NCI-H510A treated with DMSO at 0.1 percent for 48 hours (cell line): ENCODE measurements at regions not wholly inside any gene's neighbourhood (a gene's known extent, or its start where the extent isn't known, plus 50 kb on each side); places are given as distances from the start of the nearest gene placed in this dataset.
A peak's percentile ranks its signal among the peaks of the same experiment; 100 is the strongest.
"Not testable (repeated sequence)": the region's sequence is repeated elsewhere in the genome, so short reads cannot be mapped to it uniquely, and the experiment has no call there.

Experiments
- DNase-seq: peaks from one replicate; lab custom pipeline; 2025; lab: John Stamatoyannopoulos, UW

DNA sequence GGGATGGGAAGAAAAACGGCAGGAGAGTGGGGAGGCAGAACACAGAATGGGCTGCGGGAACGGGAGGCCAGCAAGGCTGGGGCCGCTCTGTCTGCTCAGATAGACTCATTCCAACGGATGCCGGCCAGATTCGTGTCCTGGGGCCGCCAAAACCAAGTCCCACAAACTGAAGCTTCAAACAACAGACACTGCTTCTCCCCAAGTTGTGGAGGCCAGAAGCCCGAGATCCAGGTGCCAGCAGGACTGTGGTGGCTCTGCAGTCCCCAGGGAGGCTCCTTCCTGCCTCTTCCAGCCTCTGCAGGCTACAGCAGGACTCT, 100.6 kb downstream of the ADRA2C start:
- no peak for DNase-seq

DNA sequence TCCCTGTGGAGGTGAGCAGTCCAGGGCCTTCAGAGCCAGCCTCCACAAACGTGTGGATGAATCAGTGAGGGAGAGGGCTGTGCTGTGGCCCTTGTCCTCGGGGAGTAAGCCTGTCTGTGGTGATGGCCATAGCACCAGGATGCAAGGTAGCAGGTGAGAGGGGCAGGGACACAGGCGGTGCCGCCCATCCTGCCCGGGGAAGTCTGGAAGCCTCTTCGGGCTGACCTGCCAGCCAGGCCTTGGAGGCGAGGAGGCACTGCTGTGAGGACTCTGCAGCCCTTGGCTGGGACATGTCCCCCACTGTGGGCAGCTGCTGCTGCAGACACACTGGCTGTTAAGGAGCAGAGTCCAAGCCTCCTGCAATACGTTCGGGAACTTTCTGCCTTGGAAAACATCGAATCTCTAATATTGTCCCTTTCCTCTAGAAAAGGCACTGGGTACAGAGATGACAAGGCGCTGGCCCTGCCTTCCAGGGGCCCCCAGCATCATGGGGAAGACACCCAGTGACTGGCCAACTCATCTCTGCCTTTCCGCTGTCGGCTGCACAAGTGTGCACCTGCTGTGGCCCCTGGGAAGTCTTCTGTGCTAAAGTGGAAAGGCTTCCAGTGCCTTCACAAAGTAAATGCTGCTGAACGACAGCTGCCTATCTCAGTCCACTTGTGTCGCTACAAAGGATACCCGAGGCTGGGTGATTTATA, 101.4 kb downstream of the ADRA2C start:
- no peak for DNase-seq

DNA sequence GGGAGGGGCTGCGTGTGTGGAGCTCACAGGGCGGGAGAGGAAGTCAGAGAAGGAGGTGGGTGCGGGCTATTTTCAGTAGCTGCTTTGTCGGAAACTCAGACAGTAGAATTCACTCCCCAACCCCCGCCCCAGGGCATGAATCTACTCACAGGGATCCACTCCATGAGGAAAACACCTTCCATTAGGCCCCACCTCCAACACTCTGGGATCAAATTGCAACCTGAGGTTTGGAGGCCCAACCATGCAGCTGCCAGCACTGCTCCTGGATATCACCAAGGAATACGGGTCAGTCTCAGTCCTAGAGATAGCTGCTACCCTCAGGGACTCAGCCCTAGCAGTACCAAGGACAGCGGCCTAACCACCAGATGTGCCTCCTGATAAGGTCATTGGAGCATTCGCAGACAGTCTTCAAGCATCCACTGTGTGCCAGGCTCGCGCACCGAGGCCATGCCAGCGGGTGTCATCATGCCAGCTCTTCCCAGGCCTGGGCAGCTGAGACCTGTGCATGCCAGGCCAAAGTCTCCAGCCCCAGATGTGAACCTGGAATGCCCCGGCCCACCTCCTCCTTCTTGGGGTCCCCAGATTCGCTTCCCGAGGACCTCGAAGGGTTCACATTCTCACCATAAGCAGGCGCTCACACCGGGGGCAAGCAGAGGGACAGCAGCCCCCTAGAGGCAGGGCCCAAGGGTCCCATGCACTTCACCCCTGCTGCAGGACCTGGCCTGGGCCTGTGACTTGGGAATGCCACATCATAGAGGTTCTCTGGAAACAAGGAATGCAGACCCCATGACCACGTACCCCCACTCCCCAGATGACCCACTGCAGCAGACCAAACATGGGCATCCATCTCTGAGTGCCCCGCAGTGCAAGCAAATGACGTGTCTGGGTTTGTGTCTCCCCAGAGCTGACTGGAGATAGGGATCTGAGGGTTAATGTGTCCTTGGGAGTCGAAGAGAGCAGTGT, 102.3 kb downstream of the ADRA2C start:
- DNase-seq, result no peak

DNA sequence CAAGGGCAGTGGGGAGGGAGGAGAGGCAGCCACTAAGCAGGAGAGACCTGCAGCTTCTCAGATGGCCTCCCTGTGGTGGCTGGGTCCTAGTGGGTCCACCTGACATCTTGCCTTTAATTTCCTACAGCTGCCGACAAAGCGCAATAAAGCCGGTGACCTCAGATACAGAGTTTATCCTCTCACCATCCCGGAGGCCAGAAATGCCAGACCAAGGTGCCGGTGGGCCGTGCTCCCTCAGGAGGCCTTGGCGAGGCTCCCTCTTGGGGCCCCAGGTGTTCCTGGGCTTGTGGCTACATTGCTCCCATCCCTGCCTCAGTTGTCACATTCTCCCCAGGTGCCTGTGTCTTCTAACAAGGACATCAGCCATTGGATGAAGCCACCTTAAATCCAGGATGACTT, 103.0 kb downstream of the ADRA2C start:
- no peak for DNase-seq

DNA sequence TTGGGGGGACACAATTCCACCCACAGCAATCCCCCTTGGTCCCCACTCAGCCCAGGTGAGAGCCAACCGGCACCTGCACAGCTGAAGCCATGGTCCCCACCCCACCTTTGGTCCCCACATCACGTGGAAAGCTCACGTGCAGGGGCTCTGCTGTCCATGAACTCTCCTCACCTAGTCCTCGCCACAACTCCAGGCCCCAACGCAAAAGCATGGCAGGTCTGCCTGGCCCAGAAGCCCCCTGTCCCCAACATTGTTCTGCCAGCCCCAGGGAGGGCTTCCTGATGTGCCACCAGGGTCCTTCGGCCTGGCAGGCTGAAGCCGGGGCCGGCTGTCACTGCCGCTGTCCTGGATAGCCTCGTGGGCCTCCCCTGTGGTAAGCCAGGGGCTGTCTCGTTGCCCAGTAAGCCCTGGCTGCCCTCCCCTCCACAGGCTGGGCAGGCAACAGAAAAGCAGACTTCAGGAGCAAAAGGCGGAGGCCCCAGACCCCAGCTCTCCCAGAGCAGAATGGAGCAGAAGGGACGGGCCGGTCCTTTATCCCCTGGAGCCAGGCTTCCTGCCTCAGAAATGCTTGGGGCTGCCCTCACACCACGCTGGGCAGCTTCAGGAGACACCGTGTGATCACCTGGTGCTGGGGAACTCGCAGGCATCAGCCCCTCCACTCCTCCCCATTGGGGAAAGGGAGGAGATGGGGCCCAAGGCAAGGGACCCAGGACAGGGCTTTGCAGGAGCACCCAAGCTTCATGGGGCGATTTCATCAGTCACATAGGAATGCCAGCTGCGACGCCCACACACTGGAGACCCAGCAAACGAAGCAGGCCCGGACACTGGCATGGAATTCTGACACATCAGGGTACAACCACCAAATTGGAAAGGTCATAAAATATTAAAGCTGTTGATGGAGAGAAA, 103.7 kb downstream of the ADRA2C start:
- no peak for DNase-seq

DNA sequence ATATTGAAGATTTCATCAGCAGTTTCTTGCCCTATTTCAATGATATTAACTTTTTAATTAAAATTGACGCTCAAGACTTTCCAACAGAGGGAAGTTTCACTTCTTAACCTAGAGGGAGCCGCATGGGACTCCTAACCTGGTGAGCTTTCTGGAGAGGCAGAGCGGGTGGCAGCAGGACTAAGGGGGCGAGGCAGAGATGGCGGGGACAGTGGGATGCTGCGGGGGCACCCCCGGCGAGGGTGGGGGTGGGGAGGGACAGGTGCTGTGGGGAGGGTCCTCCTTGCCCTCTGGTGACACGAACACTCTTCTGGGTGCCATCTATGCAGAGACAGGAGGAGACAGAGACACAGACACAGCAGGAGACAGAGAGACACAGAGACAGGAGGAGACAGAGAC, 104.4 kb downstream of the ADRA2C start:
- no peak for DNase-seq

DNA sequence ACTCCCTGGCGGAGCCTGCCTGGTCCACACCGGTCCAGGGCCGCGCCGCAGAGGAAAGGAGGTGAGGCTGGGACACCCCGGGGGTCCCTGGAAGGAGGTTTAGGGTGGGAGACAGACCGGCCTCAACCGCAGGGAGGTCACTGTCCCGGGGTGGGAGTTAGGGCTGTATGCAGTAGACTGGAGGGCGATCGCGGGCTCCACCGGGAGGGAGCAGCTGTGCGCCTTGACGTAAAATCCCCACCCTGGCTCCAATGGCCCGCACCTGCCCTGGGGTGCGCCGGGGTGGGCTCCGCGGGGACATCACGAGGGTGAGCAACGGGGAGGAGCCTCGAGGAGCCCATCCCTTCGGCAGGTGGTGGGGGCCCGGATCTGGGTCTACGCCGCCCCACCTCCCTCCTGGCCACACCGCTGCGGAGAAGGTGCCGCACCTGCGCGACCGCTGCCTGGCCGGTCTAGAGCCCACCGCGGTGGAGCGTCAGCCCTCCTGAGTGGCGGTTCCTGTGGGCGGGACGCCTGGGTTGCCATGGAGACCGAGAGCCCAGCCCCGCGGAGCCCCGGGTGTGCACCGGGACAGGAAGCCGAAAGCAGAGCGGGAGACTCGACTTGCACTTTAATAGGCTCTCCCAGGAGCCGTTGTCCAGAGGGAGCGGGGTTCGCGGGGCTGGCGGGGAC, 105.1 kb downstream of the ADRA2C start:
- DNase-seq, result no peak

DNA sequence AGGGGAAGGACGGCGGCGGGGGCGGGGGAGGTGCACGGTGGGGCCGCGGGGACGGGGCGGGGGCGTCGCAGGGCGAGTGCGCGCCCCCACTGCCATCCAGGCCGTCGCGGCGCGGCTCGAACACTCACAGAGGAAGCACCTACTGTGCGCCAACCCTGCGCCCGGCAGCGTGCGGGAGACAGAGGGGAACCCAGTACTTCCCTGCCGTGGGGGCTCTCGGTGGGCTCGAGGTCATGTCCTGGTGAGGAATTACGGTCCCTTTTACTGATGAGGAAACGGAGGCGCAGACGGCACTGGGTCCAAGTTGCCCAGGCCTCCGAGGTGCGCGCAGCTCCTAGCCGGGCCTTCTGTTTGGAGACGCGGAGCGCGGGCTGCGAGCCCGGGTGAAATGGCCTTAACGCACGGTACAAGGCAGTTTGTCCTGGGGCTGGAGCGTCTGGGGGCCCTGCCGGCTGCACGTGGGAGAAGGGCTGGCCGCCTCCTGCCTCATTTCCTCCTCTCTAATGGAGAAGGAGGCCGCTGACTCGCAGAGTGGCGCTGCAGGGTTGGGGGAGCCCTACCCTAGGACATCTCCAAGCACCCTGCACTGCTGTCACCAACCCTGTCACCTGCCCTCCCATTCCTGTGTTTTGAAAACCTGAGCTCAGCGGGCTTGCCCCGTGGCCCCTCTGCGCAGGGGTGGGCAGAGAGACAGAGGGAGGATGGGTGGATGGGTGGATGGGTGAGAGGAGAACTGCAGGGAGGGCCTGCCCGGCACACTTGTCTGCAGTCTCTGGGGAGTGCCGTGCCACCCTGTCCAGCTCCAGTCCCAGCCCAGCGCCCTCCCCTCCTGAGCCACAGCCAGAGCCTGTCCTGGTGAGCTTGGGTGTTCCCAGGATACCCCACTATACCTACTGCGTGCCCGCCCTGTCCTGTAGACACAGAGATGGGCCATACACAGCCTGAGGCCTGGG, 106.0 kb downstream of the ADRA2C start:
- no peak for DNase-seq

DNA sequence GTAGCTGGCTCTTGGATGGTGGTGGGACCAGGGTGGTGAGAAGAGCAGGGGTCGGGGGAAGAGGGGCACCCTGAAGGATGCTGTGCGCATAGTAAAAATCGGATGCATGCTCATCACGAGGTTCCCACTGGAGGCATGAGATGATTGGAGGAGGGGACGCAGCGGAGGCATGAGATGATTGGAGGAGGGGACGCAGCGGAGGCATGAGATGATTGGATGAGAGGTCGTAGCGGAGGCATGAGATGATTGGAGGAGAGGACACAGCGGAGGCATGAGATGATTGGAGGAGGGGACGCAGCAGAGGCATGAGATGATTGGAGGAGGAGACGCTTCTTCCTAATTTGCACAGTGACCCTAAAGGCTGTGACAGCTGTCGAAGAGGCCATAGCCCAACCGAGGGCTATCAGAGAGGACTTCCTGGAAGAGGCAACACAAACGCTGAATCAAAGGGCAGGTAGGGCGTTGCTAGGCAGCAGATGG, 106.7 kb downstream of the ADRA2C start:
- no peak for DNase-seq

DNA sequence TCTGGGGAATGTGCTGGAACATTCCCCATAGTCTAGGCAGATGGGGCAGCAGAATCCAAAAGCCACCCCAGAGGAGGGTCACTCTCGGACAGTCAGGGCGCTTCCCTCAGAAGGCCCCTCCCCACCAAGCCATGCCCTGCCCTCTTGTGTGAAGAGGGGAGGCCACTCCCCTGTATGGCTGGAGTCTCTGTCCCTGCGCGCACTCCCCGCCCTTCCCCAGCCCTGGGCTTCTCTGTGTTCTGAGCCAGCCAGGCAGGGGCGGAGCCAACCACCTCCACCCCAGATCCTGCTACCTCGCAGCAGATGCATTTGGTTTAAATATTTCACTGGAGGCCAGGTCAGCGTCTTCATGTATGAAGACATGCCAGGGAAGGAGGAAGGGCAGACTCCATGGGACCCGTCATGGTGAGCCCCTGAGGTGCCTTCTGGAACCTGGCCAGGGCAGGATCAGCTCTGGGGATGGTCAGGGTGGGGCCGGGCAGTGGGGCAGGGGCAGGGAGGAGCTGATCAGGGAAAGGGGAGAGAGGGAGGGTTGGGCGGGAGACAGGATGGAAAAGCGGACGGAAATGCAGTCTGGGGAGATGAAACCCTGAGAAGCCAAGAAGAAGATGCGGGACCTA, 107.3 kb downstream of the ADRA2C start:
- DNase-seq, result peak; percentile 21

DNA sequence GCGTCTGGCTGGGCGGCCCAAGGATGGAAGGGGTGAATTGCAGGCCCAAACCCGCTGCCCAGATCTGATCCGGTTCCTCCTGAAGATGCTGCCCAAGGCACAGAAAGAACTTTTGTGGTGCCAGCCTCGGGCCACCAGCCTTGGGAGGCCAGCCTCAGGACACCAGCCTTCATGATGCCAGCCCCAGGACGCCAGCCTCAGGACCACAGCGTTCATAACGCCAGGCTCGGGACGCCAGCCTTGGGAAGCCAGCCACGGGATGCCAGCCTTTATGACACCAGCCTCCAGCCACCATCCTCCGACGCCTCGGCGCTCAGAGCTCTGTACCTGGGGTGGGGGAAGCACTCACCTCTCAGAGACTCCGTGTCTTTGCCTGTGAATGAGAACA, 107.8 kb downstream of the ADRA2C start:
- DNase-seq, result no peak

DNA sequence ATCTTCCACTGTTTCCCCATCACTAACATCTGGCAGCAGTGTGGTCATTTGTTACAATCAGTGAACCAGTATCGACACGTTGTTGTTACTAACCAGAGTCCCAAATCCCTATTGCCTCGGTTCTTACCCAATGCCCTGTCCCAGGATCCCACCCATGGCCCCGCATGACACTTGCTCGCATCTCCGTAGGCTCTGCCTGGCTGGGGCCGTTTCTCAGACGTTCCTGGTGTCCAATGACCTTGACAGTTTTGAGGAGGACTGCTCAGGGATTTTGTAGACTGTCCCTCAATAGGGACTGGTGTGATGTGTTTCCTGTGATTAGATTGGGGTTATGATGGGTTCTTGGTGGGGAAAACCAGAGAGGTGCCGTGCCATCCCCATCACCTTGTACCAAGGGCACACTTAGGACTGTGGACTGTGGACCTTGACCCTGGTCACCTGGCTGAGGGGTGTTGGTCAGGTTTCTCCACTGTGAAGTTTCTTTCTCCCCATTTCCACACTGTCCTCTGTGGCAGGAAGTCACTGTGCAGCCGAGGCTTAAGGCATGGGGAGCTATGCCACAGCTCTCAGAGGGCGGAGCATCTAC, 108.4 kb downstream of the ADRA2C start:
- DNase-seq, result no peak

DNA sequence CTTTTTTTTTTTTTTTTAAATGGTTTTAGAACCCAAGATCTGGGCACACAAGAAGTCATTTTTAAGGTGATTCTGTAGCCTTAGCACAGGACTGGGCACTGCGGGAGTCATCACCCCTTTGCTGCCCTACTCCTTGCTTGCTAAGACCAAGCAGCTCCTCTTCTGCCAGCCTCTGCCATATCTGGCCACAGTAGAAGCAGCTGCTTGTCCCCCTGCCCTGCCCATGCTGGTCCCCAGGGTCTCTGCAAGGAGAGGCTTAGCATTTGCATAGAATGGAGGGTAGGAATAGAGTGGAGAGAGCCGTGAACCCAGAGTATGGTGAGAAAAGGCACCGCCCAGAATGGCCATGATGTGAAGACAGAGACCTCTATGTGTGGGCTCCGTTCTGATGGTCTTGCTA, 109.3 kb downstream of the ADRA2C start:
- no peak for DNase-seq

DNA sequence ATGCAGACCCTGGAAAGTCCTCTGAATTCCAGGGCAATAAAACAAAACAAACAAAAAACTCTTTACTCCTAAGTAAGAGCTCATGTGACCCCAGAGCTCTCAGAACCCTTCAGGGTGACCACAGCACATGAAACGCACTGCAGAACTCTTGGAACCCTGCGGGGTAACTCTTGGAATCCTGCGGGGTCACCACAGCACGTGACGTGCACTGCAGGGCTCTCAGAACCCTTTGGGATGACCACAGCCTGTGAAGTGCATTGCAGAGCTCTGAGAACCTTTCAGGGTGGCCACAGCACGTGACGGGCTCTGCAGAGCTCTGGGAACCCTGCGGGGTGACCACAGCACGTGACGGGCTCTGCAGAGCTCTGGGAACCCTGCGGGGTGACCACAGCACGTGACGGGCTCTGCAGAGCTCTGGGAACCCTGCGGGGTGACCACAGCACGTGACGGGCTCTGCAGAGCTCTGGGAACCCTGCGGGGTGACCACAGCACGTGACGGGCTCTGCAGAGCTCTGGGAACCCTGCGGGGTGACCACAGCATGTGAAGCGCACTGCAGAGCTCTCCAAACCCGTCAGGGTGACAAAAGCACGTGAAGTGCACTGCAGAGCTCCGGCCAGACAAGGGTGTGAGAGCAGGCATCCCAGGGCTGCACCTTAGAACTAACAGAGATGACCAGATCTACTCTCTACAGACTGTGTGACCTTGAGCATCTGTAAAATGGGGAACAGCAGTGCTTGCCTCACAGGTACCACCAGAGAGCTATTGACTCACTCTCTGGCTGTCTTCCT, 110.1 kb downstream of the ADRA2C start:
- not testable (repeated sequence) for DNase-seq

DNA sequence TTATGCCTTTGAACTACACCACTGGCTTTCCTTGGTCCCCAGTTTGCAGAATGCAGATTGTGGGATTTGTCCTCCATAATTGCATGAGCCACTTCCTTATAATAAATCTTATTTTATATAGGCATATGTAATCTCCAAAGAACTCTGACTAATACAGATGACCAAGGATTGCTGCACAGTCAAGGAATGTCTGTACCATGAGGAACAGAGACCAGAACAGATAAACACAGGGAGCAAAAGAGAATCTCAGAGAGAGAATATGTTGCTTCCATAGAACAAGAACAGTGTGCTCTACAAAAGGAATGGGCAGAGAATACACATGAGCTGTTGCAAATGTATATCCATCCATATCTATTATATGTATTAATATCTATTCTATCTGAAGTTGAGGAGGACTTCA, 111.1 kb downstream of the ADRA2C start:
- no peak for DNase-seq

DNA sequence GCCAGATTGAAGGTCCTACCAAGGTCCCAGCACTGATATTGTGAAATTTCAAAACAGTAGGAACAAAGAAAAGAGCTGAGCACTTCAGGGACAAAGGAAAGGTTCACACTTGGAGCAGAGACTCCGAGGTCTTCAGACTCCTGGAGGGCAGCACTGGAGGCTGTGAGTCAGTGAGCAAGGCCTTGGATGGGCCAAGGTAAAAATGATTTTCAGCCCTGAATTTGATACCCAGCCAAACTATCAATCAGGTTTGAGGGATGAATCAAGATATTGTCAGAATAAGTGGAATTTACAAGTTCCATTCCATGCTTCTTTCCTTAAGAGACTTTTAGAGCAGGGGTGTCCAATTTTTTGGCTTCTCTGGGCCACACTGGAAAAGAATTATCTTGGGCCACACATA, 111.7 kb downstream of the ADRA2C start:
- DNase-seq, result no peak

DNA sequence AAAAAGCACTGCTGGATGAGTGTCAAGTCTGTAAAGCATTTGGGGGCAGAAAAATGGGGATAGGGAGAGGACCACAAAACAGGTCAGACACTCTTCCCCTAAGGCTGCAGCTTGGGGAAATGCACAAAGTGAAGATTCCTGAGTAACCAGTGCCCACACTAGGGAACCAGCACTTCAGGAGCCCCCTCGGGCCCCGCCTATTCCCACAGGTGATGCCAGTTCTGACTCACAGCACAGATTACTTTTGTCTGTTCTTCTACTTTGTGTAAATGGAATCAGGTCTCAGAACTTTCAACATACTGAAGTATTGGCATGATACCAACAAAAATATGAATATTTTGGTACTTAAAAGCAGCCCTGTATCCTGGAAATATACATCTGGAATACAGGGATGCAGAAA, 112.5 kb downstream of the ADRA2C start:
- no peak for DNase-seq

DNA sequence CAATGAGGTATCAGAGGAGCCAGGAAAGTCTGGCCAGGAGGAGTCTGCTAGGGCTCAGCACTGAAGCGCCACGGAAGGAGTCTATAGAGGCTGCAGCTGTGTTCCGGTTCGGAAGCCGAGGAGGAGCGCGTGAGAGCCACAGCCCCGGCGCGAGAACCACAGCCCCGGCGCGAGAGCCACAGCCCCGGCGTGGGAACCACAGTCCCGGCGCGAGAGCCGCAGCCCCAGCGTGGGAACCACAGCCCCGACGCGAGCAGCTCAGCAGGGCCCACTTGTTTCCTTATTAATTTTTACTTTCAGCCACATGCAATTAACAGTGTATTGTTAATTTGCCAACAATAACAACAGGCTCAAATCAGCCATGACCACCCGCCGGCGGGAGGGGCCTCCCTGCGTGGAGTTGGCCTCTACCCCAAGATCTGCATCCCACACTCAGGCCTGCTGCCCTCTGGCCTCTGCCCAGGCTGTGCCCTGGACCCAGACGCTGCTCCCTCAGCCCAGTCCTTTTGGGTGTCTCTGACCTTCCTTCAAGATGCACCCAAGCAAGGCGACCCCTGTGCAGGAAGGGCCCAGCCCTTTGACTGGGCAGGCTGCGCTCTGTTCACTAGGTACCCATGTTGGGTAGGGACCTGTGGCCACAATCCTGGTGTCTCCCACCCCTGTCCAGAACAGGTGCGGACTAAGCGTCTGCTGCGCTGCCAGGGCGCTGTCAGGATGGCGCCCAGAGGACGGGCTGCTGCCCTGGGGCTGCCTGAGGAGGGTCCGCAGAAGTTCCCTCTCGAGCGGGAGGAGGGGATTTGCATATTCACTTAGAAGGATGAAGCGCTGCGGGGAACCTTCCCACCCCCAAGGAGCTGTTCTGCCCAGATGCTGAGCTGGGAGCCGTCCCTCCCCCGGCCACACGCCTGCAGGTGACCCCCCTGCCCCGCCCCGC, 113.8 kb downstream of the ADRA2C start:
- no peak for DNase-seq
